ENCODE measurements at regions not wholly inside any gene's neighbourhood (a gene's known extent, or its start where the extent isn't known, plus 50 kb on each side); places are given as distances from the start of the nearest gene placed in this dataset.

DNA sequence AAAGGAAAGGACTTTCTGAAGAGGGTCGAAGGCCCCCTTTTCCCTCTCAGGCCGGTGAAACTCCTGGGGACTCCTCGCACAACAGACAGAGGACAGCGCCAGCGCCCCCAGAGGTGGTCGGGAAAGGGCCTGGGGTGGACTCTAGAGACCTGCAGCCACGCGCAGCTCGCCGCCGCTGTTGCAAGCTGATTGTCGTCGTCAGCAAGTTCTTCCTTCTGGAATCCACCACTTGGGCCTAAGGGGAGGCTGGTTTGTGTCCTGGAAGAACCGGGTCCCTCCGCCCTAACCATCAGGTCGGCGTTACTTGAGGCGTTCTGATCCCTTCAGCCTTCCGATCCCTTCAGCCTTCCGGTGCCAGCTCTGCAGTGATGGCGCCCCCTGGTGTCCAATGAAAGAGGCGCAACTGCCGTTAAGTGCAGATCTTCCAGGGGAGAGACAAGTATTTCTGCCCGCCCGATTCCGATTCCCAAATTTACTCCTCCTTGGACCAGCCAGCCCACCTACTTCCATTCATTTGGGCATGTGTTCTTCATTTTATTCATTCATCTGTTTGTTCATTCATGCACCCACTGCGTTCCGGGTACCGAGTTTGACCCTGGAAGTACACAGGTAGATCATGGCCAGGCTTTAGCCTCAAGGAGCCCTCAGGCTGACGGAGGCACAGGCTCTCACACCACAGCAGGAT, 77.2 kb upstream of the SLC6A11 start:
- peaks cover 0 to 62% (median 17%) of the 10 kb centered on the region in 7 donors for H3K27me3 ChIP-seq (replicated peaks in 1 of 7)
- H3K9me3 ChIP-seq = peaks cover 0 to 9% (median 6%) of the 10 kb centered on the region in 8 donors
- intact Hi-C loops (cut with DNase I; ENCODE audit: low total_unique reads) = loop anchor here (5.0 kb wide), 1 partner anchor 397 kb away; no protein-coding TSS in a partner anchor
- peak; percentile 88 for DNase-seq
- peak overlapping the region in 4 of 8 donors; percentile 9 to 50 (median 26) for H3K4me3 ChIP-seq
- peaks cover 0 to 9% (median 7%) of the 10 kb centered on the region in 6 donors for H3K4me1 ChIP-seq
- WGBS, 5 donors = 2 to 6% (median 4%) methylated on average over 15 to 30 of the region's 30 CpGs
- no peak overlapping the region for H3K27ac ChIP-seq
- TF ChIP-seq POLR2A (IDR thresholded peaks at IDR 0.05) (no peak), POLR2AphosphoS5 (IDR thresholded peaks at IDR 0.05) (no peak)
- TF ChIP-seq, protein P1, sequence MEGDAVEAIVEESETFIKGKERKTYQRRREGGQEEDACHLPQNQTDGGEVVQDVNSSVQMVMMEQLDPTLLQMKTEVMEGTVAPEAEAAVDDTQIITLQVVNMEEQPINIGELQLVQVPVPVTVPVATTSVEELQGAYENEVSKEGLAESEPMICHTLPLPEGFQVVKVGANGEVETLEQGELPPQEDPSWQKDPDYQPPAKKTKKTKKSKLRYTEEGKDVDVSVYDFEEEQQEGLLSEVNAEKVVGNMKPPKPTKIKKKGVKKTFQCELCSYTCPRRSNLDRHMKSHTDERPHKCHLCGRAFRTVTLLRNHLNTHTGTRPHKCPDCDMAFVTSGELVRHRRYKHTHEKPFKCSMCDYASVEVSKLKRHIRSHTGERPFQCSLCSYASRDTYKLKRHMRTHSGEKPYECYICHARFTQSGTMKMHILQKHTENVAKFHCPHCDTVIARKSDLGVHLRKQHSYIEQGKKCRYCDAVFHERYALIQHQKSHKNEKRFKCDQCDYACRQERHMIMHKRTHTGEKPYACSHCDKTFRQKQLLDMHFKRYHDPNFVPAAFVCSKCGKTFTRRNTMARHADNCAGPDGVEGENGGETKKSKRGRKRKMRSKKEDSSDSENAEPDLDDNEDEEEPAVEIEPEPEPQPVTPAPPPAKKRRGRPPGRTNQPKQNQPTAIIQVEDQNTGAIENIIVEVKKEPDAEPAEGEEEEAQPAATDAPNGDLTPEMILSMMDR (IDR thresholded peaks at IDR 0.05 in 8 of 11, conservative IDR thresholded peaks at IDR 0.05 in 3 of 11) = peak; percentile 66 to 90 (median 84)
- H3K36me3 ChIP-seq = no peaks in the 10 kb centered on the region

DNA sequence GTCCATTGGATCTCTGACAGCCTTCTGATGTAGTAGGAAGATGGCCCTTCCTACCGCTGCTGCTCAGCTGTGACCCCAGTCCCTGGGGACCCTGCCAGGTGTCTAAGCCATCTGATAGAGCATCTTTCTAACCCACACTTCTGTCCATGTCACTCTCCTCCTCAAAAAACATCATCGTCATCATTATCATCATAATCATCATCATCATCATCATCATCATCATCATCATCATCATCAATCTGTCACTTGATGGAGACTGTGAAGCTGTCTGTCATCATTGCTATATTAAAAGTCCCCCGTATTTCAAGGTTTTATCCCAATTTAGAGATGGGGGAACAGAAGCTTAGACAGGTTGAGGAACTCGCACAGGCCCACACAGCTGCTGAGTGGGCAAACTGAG, 75.1 kb upstream of the SLC6A11 start:
- no peak overlapping the region for H3K4me3 ChIP-seq
- intact Hi-C loops (cut with DNase I; ENCODE audit: low total_unique reads) = no loop called here
- H3K27ac ChIP-seq = no peak overlapping the region
- peaks cover 0 to 9% (median 7%) of the 10 kb centered on the region in 6 donors for H3K4me1 ChIP-seq
- peaks cover 0 to 3% (median 0%) of the 10 kb centered on the region in 8 donors for H3K9me3 ChIP-seq
- peaks cover 0 to 65% (median 17%) of the 10 kb centered on the region in 7 donors for H3K27me3 ChIP-seq (replicated peaks in 1 of 7)
- no peak for DNase-seq
- H3K36me3 ChIP-seq = no peaks in the 10 kb centered on the region
- TF ChIP-seq, protein P1 (IDR thresholded peaks at IDR 0.05 in 8 of 11, conservative IDR thresholded peaks at IDR 0.05 in 3 of 11) = no peak
- TF ChIP-seq POLR2A (IDR thresholded peaks at IDR 0.05) (no peak), POLR2AphosphoS5 (IDR thresholded peaks at IDR 0.05) (no peak)
- WGBS, 5 donors = 49 to 74% (median 70%) methylated on average over 4 of the region's 4 CpGs

DNA sequence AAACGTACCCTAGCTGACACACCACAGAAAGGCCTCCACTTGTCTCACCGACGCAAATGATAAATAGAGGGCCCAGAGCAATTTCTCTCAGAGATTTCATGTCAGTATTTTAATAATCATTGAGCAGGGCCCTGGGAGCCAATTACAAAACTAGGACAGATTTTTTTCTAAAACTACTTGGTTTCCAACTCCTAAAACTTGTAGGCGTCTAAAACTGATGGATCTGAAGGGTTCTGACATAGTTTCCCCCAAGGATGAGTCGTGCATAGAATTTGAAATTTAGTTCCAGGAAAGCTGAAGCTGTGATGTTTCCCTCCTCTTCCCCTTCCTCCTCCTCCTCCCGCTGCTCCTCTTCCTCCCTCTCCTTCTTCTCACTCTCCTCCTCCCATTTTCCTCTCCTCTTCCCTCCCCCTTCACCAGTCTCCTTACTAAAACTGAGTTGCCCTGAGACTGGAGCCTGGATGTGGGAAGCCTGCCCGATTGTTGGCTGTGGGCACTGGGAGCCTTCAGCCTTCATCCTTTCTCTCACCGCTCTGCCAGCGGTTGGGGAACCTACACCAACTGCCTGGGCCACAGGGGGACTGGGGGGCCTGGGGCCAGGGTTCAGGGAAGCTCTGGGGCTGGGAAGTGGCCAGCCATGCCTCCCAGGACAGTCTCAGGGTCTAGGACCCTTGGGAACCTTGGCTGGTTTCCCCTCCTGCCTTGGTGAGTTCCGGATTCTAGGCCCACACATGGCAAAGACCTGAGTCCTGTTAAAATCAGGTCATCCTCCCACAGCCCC, 73.9 kb upstream of the SLC6A11 start:
- intact Hi-C loops (cut with DNase I; ENCODE audit: low total_unique reads) = no loop called here
- Histone ChIP-seq H3K4me1 (peaks cover 0 to 9% (median 7%) of the 10 kb centered on the region in 6 donors), H3K27me3 (replicated peaks in 1 of 7) (peaks cover 0 to 67% (median 14%) of the 10 kb centered on the region in 7 donors), H3K36me3 (no peaks in the 10 kb centered on the region), H3K9me3 (no peaks in the 10 kb centered on the region), H3K27ac (no peak overlapping the region), H3K4me3 (no peak overlapping the region)
- 69 to 81% (median 77%) methylated on average over 10 of the region's 10 CpGs for WGBS, 5 donors
- no peak for TF ChIP-seq POLR2AphosphoS5 (IDR thresholded peaks at IDR 0.05)
- TF ChIP-seq, protein P1 (IDR thresholded peaks at IDR 0.05 in 8 of 11, conservative IDR thresholded peaks at IDR 0.05 in 3 of 11) = no peak
- no peak for TF ChIP-seq POLR2A (IDR thresholded peaks at IDR 0.05)
- DNase-seq = no peak
